ENCODE measurements at regions not wholly inside any gene's neighbourhood (a gene's known extent, or its start where the extent isn't known, plus 50 kb on each side); places are given as distances from the start of the nearest gene placed in this dataset.
A peak's percentile ranks its signal among the peaks of the same experiment; 100 is the strongest.
"Not testable (repeated sequence)": the region's sequence is repeated elsewhere in the genome, so short reads cannot be mapped to it uniquely, and the experiment has no call there.

DNA sequence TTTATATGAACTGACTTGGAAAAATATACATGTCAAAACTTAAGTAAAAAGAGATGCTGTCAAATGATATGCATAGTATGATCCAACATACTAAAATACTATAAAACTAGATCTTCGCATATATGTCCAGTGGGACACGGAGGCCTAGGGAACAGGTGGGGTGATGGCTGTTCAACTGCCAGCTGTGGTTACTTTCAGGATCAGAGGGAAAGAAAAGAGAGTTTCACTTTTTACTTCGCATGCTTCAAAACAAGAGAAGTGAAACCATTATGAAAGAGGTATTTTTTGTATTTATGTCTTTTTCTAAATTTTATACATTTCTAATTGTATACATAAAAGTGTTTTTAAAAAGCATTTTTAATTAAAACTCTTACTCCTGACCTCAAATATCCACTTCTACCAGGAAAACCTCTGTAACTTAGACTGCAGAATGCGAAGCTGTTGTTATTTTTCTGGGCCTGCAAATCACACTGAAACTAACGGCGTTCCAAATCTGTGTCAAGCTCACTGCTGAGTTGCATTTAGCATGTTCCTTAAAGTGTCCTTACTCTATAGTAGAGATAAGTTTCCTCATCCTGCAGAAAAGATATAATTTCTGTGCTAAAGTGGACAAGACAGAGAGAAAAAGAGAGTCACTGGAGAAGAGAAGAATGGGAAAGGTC lies 97.8 kb upstream of the SLC35G4 start:
- DNase-seq (ENCODE audit: low read depth): no peak

DNA sequence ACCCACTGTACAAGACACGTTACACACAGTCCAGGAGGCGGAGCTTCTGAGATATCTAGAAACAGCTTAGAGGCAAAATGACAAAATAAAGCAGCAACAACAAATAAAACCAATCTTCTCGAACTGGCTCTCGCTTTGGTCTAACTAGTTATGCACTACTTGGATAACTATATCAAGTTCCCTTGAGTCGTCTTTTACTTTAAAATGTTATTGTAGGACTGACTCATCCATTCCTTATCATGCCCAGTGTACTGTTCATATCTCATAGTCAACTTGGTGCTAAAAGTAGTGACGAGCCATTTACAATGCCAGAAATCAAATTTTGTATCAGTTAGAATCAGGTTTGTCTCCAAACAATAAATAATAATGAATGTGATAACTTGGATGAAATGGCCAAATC lies 102.5 kb upstream of the SLC35G4 start:
- no peak for DNase-seq (ENCODE audit: low read depth)

DNA sequence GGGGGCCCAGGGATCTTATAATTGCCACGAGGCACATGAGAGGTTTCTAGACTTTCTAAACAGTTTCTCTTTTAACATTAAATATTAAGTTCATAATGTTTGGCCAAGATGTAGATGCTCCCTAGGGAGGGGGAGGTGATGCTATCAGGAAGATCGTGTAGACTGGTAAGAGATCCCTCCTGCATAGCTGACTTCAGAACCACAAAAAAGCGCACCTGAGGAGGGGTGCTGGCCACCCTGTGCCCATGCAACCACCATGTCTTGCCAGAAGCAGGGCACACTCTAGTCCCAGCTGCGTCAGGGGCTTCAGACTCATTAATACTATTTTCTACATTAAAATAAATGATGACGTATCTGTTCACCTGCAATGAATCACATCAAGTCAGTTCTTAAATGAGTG lies 103.4 kb upstream of the SLC35G4 start:
- no peak for DNase-seq (ENCODE audit: low read depth)

DNA sequence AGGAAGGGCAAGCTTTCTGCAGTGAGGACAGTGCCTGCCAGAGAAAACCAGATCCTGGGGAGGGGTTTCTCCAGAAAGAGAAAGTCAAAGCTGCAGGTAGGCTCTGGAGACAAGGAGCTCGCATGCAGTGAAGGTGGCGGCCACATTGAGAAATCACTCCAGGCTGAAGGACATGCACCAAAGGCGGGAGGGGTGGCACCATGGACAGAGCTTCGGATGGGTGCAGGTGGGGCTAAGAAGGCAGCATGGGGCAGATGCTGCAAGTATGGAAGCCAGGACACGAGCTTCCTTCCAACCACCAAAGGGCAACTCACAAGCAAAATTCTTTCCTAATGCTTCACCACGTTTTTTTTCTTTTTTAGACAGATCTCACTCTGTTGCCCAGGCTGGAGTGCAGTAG lies 104.4 kb upstream of the SLC35G4 start:
- no peak for DNase-seq (ENCODE audit: low read depth)

DNA sequence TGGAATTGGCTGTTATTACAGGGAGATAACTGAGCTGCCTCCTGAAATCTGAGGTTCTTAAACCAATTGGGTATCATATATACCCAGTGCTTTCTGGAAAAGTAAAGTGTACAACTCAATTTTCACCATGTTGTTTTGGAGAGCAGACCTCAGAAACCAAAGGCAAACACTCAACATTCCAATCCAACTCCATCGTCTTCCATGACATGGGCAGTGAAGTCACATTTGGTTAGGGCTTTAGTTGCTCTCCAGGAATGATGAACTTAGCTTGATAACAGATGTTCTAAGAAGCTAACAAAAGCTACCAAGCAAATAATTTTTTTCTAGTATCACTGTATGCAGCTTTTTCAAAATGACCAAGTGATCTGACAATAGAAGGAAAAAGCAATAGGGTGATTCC lies 107.0 kb upstream of the SLC35G4 start:
- peak; percentile 37 for DNase-seq (ENCODE audit: low read depth)

DNA sequence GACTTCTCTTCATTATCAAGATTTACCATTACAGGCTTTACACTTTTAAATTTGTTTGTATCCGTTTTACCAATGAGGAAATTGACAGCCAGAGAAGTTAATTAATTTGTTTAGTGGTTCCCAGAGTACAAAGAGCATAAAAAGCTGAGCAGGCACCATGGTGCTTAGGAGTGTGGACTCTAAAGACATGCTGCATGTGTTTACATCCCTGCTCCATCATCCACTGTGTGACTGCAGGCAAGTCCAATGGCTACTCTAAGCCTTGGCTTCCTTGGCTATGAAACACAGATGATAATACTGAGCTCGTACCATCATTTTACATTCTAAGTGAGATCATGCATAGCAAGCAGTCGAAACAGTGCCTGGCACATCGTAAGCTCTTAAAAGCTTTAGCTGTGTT lies 108.0 kb upstream of the SLC35G4 start:
- no peak for DNase-seq (ENCODE audit: low read depth)

DNA sequence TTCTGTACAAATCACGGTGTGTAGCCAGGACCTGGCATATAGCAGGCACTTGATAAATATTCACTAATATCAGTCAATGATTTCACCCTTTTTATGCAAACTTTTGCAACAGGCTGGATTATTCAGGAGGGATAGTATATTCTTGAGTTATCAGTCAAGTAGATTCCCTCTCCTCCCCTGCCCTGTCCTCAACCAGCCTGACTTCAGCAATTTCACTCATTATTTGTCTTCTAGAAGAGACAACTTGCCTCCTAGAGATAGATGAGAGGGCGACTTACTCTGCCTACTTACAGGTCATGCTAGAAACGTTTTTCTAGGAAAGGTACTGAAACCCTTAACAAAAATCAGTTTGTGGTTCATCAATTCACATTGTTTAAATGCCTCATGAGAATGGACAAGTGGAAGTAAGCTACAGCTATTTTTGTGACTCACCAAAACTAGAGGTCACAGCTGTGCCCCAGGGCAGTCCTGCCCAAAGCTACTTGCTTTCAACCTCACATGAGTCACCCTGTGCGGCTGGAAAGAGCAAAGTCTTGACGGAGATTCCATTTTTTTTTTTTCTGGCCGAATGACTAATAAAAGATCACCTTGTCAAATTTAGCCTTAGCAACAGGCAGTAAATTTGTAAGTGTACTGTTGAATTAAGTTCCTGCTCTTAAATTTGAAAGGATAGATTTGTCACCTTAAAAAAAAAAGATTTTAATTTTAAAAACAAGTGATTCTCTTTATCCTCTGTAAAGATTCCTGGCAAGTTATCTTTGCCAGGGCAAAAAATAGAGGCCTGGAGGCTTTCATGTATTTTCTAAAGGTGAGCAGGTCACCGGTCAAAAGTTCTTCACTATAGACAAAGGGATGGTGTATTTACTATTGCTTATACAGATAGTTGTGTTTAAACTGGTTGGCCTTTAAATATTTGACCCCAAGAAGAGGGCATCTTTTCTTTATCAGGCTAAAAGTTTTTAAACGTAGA lies 109.0 kb upstream of the SLC35G4 start:
- DNase-seq (ENCODE audit: low read depth): peak; percentile 99

DNA sequence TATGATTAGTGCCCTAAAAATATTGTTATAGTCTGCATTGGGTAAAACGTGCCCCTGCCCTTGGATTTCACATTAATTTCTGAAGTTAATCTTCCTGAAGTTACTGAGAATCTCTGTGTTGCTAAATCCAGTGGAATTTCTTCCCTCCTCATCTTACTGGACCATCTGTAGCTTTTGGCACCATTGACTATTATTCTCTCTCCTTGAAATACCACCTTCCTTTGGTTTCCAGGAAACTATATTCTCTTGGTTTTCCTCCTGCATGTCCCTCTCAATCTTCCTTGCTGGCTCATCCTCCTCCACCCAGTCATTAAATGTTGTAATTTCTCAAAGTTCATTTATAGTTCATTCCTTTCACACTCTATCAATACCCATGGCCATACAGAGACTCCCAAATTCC lies 110.6 kb upstream of the SLC35G4 start:
- peak; percentile 51 for DNase-seq (ENCODE audit: low read depth)

DNA sequence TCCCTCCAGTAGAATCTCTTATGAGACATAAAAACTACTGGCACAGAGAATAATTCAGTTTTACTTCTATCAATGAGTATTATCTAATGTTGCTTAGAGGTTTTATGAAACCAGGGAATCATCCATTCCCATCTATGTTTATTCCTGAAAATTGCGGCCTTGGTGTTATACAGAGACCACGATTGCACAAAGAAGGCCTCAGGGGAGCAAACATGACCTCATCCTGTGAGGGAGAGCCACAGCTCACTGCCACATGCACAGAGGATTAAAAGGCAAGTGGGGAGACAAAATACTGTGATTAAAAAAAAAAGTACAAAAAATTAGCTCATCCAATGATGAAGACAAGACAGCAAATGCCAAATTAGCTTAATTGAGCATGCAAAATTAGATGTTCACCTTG lies 111.8 kb upstream of the SLC35G4 start:
- peak; percentile 86 for DNase-seq (ENCODE audit: low read depth)

DNA sequence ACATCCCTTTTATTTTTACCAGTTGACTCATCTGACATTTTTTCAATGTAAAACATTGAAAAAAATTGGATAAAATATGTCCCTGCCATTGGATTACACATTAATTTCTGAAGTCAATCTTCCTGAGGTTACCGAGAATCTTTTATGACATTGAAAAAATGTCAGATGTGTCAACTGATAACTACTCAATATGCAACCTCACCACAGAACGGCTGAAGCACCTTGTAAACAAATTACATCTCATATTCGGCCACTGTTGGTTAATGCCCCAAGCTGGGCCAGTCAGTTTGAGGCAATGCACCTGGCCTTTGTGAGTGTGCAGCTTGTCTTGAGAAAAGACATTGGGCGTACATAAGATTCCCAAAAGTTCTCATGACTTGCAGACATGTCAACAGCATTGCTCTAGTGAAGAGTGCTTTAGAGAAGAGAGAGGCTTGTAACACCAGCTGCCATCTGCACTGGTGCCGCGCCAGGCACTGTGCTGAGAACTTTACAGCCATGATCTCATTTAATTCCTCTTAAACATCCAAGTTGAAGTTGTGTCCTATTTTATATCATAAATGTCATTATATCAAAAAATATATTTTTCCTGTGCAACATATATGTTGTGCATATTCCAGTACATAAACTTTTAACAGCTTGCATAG lies 112.7 kb upstream of the SLC35G4 start:
- no peak for DNase-seq (ENCODE audit: low read depth)

DNA sequence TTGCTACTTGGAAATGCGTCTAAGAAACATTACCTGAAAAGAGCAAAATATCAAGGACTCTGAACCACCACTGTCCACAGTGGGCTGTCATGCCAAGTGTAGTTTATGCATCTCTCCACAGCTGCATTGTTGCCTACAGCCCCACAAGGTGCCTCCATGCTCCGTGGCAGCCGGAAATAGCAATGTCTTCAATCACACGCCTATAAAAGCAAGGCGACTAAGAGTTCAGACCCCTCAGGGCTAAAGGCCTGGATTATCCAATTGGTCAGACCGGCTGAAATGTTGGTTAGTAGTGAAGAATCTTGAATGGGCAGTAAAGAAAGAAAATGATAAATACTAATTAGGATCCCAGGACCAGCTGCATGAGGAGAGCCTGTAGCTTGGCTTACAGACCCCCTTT lies 114.0 kb upstream of the SLC35G4 start:
- DNase-seq (ENCODE audit: low read depth): peak; percentile 83

DNA sequence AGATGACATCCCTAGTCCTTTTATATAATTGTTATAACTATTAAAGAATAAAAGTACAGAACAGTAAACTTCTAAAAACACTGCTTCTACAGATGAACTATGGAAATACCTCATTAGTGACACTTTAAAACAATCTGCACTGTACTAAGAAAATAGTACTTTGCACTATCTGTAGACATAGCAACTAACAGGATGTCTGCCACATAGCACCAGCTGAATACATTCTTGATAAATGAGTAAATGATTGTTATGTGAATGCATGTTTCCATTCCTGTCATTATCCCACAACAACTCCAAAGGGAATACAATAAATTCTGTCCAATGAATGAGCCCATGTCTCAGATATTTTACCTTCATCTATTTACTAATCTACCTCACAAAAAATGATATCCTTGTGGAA lies 115.3 kb upstream of the SLC35G4 start:
- peak; percentile 55 for DNase-seq (ENCODE audit: low read depth)

DNA sequence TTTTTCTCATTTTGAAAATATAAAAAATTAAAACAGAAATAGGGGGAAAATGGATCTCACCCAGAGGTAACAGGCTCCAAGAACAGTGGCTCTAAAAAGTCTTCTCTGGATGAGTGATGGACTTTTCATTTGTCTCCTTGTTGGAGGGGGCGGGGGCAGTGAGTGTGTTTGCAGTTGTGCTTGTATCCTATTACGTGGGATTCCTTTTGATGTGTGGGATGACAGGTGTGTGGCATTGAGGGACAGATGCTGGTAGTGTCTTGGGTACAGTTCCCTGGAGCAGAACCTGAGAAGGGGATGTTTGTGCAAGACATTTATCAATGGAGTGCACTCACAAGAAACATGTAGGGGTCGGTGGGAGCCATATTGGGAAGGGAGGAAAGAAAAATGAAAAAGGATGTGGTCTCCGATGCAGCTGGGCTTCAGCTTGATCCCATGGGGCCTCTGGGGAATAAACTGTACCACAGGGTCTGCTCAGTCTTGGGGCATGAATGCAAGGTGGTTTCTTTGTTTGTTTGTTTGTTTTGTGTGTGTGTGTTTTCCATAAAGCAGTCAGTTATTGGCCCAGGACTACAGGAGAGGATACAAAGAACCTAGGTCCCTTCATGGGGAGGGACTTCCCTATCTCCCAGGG lies 120.0 kb upstream of the SLC35G4 start:
- DNase-seq (ENCODE audit: low read depth): no peak

DNA sequence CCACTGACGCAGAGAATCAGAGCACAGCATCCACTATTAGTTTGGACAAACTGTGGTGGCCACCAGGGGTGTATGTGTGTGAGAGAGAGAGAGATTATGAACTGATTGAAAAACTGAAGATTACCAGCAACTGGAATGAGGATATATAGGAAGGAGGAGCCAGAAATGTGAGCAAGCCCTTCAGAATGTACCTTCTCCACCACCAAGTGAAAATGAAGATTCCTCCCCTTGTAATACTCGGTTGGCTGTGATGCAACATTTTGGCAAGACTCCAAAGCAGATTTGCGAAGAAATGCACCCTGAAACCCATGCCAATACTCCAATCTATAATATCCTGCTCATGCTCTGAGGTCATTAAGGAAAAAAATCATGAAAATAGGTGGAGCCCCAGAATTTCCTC lies 121.2 kb upstream of the SLC35G4 start:
- DNase-seq (ENCODE audit: low read depth): no peak

DNA sequence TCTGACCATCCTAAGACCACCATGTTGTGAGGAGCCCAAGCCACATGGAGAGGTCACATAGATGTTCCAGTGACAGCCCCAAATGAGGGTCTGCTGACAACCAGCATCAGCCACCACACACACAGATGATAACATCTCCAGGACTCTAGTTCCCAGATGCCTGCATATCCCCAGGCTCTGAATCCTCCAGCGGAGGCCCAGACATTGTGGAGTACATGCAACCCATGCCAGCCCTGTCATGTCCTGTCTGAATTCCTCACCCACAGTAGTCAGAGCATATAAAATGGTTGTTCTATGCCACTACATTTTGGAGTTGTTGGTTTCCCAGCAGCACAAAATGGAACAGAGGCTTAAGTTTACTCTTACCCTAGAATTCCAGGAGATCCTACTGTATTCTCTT lies 122.0 kb upstream of the SLC35G4 start:
- DNase-seq (ENCODE audit: low read depth): no peak

DNA sequence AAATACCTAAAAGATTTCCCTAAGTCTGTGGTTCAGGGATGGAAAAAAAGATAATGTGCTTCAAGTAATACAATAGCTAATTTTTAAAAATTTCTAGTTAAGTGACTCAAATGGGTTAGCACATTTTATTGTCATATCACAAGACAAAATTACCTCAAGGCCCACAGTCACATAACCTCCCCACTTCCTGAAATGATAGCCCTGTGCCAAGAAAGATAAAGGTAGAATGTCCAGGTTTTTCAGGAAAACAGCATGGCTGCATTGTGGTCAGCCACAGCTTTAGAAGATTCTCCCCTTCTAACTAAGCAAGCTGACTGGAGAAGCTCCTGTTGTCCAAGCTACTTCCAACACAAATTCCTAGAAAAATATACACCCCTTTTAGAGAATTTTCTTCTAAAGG lies 127.1 kb upstream of the SLC35G4 start:
- DNase-seq (ENCODE audit: low read depth): no peak

DNA sequence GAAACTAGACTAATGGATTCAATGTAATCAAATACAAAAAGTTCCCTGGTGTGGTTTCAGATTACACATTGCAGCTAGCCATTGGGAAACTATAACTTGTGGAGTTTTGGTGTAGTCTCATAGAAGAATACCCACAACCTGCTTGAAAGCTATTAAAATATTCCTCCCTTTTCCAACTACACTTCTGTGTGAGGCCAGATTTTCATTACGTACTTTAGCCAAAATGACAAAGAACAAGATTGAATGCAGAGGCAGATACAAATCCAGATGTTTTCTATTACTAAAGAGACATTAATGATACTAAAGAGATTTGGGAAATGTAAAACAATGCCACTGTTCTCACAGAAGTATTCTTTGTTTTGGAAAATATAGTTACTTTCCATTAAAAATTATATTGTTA lies 128.7 kb upstream of the SLC35G4 start:
- no peak for DNase-seq (ENCODE audit: low read depth)

DNA sequence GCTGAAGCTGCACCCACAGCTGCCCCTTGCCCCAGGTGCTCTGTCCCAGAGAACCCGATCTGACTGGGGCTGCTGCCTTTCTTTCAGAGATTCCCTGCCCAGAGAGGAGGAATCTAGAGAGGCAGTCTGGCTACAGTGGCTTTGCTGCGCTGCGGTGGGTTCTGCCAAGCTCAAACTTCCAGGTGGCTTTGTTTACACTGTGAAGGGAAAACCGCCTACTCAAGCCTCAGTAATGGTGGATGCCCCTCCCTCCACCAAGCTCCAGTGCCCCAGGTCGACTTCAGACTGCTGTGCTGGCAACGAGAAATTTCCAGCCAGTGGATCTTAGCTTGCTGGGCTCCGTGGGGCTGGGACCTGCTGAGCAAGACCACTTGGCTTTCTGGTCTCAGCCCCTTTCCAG lies 130.4 kb upstream of the SLC35G4 start:
- DNase-seq (ENCODE audit: low read depth): not testable (repeated sequence)

DNA sequence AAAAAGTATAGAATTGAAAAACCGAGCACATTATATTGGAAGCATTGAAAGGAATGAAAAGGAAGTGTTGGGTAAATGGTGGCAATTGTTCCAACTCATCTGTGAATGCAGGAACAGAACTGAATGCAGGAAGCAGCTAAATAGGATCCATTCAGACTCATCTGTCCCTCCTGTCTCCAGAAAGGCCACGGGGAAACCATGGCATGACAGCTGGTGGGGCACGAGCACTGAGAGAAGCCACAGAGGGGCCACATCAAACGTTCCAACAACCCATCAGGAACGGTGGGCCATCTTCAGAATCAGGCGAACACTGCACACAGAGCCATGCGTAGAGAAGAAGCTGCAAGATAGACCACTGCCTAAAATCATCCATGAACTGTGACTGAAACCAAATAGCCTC lies 138.5 kb upstream of the SLC35G4 start:
- DNase-seq (ENCODE audit: low read depth): peak; percentile 14

DNA sequence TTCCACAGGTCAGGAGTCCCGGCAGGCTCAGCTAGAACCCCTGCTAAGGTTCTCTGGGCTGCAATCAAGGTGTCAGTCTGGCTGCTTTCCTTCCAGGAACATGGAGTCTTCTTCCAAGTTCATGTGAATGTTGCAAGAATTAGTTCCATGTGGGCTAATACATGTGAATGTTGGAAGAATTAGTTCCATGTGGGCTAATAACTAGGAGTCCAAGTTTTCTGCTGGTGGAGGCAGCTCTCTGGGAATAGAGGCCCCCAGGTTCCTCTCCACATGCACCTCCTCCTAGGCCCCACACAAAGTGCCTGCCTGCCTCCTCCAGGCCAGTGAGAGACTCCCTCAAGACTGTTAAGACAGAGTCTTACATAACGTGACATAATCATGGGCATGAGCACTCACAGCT lies 140.8 kb upstream of the SLC35G4 start:
- DNase-seq (ENCODE audit: low read depth): no peak

DNA sequence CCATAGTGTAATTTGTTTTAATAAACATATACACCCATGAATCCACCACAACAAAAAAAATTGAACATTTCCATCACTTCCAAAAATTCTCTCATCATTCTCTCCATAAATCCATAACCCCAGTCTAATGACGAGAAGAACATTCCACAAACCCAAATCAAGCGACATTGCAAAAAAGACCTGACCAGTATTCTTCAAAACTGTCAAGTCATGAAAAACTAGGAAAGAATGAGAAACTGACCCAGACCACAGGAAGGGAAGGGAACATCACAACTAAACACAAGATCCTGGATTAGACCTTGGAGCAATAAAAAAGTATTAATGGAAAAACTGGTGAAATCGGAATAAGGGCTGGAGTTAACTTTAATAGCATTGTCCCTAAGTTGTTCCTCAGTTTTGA lies 141.3 kb upstream of the SLC35G4 start:
- DNase-seq (ENCODE audit: low read depth): no peak

DNA sequence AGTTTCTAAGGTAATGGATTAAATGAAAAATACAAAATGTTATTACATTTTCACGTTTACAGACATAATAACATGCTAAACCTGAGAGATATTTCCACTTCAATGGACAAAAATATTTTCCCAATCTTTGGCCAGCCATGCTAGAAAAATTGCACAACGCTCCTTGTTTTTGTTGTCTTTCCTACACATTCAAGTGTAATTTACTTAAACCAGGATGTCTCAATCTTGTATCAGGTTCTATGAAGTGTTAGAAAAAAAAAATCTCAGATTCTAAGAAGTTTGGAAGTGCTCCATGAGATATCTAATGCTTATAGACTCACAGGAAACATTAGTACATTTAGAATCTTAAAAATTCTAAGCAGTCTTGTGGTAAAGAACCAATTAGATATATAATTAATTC lies 141.8 kb upstream of the SLC35G4 start:
- no peak for DNase-seq (ENCODE audit: low read depth)

All from RPMI7951 (cell line).